ENCODE measurements at regions not wholly inside any gene's neighbourhood (a gene's known extent, or its start where the extent isn't known, plus 50 kb on each side); places are given as distances from the start of the nearest gene placed in this dataset.

DNA sequence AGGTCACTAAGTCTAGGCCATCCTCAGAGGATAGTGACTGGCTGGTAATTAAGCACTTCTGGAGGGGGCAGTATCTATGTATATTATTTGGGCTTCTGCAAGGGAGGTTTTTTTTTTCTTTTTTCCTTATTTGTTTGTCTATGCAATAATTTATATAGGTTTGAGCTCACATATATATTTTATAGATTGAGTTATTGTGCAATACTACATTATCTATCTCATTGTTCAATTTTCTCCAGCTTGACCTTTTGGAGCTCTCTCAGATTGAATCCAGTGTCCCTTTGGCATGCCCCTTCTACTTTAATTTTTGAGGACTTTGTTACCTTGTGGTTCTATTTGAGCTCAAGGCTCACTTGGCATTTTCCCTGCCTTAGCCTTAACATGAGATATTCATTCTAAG is 852.1 kb downstream of the KCNT2 start:
- Mint-ChIP-seq H3K9me3 (no peaks in the 10 kb centered on the region), H3K4me3 (no peak overlapping the region), H3K27ac (no peak overlapping the region), H3K36me3 (ENCODE audit: low read depth) (no peaks in the 10 kb centered on the region), H3K4me1 (no peaks in the 10 kb centered on the region), H3K27me3 (no peaks in the 10 kb centered on the region)
- TF ChIP-seq, protein P1, sequence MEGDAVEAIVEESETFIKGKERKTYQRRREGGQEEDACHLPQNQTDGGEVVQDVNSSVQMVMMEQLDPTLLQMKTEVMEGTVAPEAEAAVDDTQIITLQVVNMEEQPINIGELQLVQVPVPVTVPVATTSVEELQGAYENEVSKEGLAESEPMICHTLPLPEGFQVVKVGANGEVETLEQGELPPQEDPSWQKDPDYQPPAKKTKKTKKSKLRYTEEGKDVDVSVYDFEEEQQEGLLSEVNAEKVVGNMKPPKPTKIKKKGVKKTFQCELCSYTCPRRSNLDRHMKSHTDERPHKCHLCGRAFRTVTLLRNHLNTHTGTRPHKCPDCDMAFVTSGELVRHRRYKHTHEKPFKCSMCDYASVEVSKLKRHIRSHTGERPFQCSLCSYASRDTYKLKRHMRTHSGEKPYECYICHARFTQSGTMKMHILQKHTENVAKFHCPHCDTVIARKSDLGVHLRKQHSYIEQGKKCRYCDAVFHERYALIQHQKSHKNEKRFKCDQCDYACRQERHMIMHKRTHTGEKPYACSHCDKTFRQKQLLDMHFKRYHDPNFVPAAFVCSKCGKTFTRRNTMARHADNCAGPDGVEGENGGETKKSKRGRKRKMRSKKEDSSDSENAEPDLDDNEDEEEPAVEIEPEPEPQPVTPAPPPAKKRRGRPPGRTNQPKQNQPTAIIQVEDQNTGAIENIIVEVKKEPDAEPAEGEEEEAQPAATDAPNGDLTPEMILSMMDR (IDR thresholded peaks at IDR 0.05), result no peak
- ATAC-seq (ENCODE audit: low read depth), result no peak
- intact Hi-C loops (cut with micrococcal nuclease), result no loop called here
- ChIA-PET CTCF (no interaction called here), POLR2A (no interaction called here)
- DNase-seq, result no peak

DNA sequence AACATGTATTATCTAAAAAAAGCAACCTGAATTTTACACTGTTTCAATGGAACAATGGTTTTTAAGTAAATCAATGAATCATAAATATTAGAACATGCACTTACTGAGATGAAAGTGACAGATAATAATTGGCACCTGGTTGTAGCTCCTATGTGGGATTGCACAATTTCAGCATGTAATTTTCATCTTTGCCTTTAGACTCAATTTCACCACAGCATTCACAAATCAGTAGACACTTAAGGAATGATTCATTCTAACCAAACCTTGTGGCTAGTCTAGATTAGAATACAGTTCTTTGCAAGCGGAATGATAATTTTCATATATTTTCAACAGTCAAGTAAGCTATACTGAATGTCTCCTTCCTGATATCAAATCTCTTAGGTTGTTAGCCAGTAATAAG is 853.4 kb downstream of the KCNT2 start:
- no peak for DNase-seq
- intact Hi-C loops (cut with micrococcal nuclease), result no loop called here
- H3K4me3 Mint-ChIP-seq, result no peak overlapping the region
- no peak overlapping the region for H3K27ac Mint-ChIP-seq
- no peaks in the 10 kb centered on the region for H3K4me1 Mint-ChIP-seq
- no peaks in the 10 kb centered on the region for H3K27me3 Mint-ChIP-seq
- H3K9me3 Mint-ChIP-seq, result no peaks in the 10 kb centered on the region
- no peak for ATAC-seq (ENCODE audit: low read depth)
- TF ChIP-seq, protein P1 (IDR thresholded peaks at IDR 0.05), result no peak
- CTCF ChIA-PET, result no interaction called here
- POLR2A ChIA-PET, result no interaction called here
- no peaks in the 10 kb centered on the region for H3K36me3 Mint-ChIP-seq (ENCODE audit: low read depth)

DNA sequence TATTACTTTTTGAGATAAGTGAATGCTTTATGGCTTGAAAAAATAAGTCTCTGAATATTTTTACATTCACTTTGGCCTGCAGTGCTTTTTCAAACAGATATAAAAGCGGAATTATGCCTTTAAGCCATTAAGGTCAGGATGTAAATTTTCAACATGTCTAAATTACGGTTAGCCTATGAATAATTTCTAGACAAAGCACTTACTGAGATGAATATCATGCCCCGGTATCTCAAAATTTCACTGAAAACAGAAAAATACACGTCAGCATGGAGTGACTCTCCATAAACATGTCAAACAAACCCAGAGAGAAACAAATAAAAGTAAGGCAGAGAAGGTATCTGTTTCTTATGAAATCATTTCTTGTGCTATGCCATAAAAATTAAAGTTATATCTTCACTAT is 853.9 kb downstream of the KCNT2 start:
- H3K36me3 Mint-ChIP-seq (ENCODE audit: low read depth), result no peaks in the 10 kb centered on the region
- no peaks in the 10 kb centered on the region for H3K27me3 Mint-ChIP-seq
- TF ChIP-seq, protein P1 (IDR thresholded peaks at IDR 0.05), result no peak
- no peak for ATAC-seq (ENCODE audit: low read depth)
- ChIA-PET POLR2A (no interaction called here), CTCF (no interaction called here)
- intact Hi-C loops (cut with micrococcal nuclease), result no loop called here
- H3K9me3 Mint-ChIP-seq, result no peaks in the 10 kb centered on the region
- no peak overlapping the region for H3K27ac Mint-ChIP-seq
- H3K4me1 Mint-ChIP-seq, result no peaks in the 10 kb centered on the region
- DNase-seq, result no peak
- no peak overlapping the region for H3K4me3 Mint-ChIP-seq

DNA sequence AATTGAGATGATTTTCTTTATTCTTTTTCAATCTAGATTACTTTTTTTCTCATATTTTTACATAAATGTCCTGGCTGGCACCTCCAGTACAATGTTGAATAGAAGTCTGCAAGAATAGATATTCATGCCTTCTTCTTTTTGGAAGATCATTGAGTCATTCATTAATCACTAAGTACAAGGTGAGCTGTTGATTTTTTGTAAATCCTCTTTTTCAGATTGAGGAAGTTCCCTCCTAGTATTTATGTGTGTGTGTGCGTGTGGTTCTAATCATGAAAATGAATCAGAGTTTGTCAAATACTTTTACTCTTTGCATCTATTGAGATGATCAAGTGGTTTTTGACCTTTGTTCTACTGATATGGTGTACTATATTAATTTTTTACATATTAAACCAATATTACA is 859.3 kb downstream of the KCNT2 start:
- TF ChIP-seq, protein P1 (IDR thresholded peaks at IDR 0.05), result no peak
- DNase-seq (no peak), ATAC-seq (ENCODE audit: low read depth) (no peak)
- POLR2A ChIA-PET, result no interaction called here
- no peak overlapping the region for H3K27ac Mint-ChIP-seq
- H3K4me3 Mint-ChIP-seq, result no peak overlapping the region
- no peaks in the 10 kb centered on the region for H3K9me3 Mint-ChIP-seq
- H3K27me3 Mint-ChIP-seq, result no peaks in the 10 kb centered on the region
- CTCF ChIA-PET, result no interaction called here
- intact Hi-C loops (cut with micrococcal nuclease), result no loop called here
- H3K36me3 Mint-ChIP-seq (ENCODE audit: low read depth), result no peaks in the 10 kb centered on the region
- no peaks in the 10 kb centered on the region for H3K4me1 Mint-ChIP-seq

DNA sequence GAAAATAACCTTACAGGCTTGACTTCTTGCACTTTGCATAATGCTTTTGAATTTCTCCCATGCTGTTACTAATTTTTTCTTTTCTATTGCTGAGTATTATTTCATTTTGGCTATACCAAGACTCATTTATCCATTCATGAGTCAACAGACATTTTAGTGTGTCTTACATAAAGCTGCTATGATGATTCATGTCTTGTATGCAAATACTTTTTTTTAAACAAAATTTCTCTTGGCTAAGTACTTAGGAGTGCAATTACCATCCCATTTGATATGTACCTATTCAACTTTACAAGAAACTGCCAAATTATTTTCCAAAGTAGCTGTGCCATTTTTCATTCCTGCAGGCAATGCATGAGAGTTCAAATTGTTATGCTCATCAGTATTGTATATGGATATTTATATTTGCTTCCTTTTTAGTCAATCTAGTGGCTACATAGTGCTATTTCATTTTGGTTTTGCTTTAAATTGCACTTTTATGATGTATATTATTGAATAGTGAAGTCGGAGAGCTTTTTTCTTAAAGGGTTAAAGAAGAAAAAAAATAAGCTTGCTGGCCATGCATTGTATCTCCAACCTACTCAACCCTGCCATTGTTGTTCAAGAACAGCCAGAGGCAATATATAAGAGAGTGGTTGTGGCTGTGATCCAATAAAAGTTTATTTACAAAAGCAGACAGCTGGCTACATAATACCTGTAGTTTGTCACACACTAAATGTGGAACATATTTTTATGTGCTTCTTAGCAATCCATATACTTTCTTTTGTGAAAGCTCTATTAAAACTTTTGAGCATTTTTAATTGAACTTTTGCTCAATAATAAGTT is 862.8 kb downstream of the KCNT2 start:
- no peaks in the 10 kb centered on the region for H3K4me1 Mint-ChIP-seq
- intact Hi-C loops (cut with micrococcal nuclease), result no loop called here
- CTCF ChIA-PET, result no interaction called here
- ATAC-seq (ENCODE audit: low read depth), result no peak
- POLR2A ChIA-PET, result no interaction called here
- H3K9me3 Mint-ChIP-seq, result peaks cover 3% of the 10 kb centered on the region
- H3K36me3 Mint-ChIP-seq (ENCODE audit: low read depth), result no peaks in the 10 kb centered on the region
- TF ChIP-seq, protein P1 (IDR thresholded peaks at IDR 0.05), result no peak
- H3K4me3 Mint-ChIP-seq, result no peak overlapping the region
- no peak for DNase-seq
- no peak overlapping the region for H3K27ac Mint-ChIP-seq
- H3K27me3 Mint-ChIP-seq, result no peaks in the 10 kb centered on the region
